ENCODE measurements at regions not wholly inside any gene's neighbourhood (a gene's known extent, or its start where the extent isn't known, plus 50 kb on each side); places are given as distances from the start of the nearest gene placed in this dataset.

DNA sequence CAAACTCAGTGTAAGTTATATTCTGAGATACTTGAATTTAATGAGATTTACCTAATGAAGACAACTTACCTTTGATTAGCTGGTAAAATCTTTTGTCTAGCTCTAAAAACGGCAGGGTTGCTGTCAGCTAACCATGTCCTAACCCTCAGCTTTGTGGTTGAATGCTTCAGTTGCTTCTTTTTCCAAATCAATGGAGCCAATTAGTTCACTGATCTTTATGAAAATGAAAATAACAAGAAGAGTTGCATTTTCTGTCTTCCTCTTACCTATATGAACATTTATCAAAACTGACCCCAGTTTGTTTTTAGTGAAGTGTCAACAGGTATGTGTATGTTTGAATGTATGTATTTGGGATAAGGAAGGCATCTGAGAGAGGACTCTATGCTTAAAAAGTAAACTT is 253.1 kb upstream of the MTPN start:
- Mint-ChIP-seq H3K9me3 (ENCODE audit: insufficient read depth) (peaks cover 9% of the 10 kb centered on the region), H3K27ac (no peak overlapping the region), H3K4me3 (no peak overlapping the region), H3K27me3 (no peaks in the 10 kb centered on the region), H3K4me1 (no peaks in the 10 kb centered on the region)
- ATAC-seq (ENCODE audit: low read depth): no peak
- H2AFZ ChIP-seq (ENCODE audit: insufficient read depth, low read depth, low read length, poor library complexity, severe bottlenecking): no peak overlapping the region
- H3K9ac ChIP-seq (ENCODE audit: low read length): no peak overlapping the region
- H3K4me1 ChIP-seq (ENCODE audit: control insufficient read depth in 2 of 2, insufficient read depth in 2 of 2, low read length in 2 of 2): no peaks in the 10 kb centered on the region
- no peak for TF ChIP-seq EZH2 (IDR thresholded peaks at IDR 0.05; ENCODE audit: borderline replicate concordance, insufficient read depth, low read depth, low read length, poor library complexity, severe bottlenecking)
- TF ChIP-seq, protein P1, sequence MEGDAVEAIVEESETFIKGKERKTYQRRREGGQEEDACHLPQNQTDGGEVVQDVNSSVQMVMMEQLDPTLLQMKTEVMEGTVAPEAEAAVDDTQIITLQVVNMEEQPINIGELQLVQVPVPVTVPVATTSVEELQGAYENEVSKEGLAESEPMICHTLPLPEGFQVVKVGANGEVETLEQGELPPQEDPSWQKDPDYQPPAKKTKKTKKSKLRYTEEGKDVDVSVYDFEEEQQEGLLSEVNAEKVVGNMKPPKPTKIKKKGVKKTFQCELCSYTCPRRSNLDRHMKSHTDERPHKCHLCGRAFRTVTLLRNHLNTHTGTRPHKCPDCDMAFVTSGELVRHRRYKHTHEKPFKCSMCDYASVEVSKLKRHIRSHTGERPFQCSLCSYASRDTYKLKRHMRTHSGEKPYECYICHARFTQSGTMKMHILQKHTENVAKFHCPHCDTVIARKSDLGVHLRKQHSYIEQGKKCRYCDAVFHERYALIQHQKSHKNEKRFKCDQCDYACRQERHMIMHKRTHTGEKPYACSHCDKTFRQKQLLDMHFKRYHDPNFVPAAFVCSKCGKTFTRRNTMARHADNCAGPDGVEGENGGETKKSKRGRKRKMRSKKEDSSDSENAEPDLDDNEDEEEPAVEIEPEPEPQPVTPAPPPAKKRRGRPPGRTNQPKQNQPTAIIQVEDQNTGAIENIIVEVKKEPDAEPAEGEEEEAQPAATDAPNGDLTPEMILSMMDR (IDR thresholded peaks at IDR 0.05): no peak
- peaks cover 0 to 9% (median 0%) of the 10 kb centered on the region in 3 donors for H3K9me3 ChIP-seq (ENCODE audit: control extremely low read depth in 1 of 3, control insufficient read depth in 2 of 3, insufficient read depth in 1 of 3, low read length in 2 of 3)
- H3K4me3 ChIP-seq (ENCODE audit: control extremely low read depth in 1 of 5, extremely low read depth in 1 of 5, insufficient read depth in 1 of 5, low read depth in 2 of 5, low read length in 4 of 5): no peak overlapping the region
- H3K27me3 ChIP-seq (replicated peaks in 1 of 4; ENCODE audit: control extremely low read depth in 1 of 4, control insufficient read depth in 3 of 4, insufficient read depth in 4 of 4, low read length in 3 of 4): no peaks in the 10 kb centered on the region
- POLR2A ChIA-PET: no interaction called here
- no peak for DNase-seq
- no CpG with 5 or more reads among the region's 1 CpG for WGBS (ENCODE audit: insufficient coverage)
- CTCF ChIA-PET: no interaction called here
- H3K36me3 ChIP-seq (replicated peaks in 1 of 2; ENCODE audit: control extremely low read depth in 1 of 2, control insufficient read depth in 1 of 2, extremely low read depth in 1 of 2, insufficient read depth in 2 of 2, low read length in 1 of 2): no peaks in the 10 kb centered on the region
- intact Hi-C loops (cut with micrococcal nuclease): no loop called here
- no peak overlapping the region for H3K4me2 ChIP-seq (replicated peaks; ENCODE audit: low read depth, low read length, poor library complexity, severe bottlenecking)
- H3K79me2 ChIP-seq (ENCODE audit: control insufficient read depth, insufficient read depth, low read length): no peaks in the 10 kb centered on the region
- H3K27ac ChIP-seq (ENCODE audit: low read length in 2 of 2): no peak overlapping the region
- H4K20me1 ChIP-seq (ENCODE audit: control insufficient read depth, insufficient read depth, low read length, poor library complexity, severe bottlenecking): no peaks in the 10 kb centered on the region

DNA sequence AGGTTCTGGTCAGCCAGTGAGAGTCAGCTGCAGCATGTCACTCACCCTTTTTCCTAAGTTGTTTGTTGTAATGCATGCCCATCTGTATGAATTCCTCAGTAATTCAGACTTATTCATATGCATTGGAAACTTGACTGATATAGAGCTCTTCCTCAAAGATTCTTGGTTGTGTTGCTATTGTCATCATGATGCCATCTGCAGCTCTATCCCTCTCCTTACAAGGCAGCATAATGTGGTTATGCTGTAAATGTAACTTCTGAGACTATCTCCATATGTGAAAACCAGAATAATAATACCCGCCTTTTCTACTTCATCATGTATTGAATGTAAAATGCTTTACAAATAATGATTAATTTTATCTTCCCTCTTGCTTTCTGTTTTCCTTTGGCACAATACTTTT is 252.6 kb upstream of the MTPN start:
- Histone ChIP-seq H3K9me3 (ENCODE audit: control extremely low read depth in 1 of 3, control insufficient read depth in 2 of 3, insufficient read depth in 1 of 3, low read length in 2 of 3) (peaks cover 0 to 9% (median 0%) of the 10 kb centered on the region in 3 donors), H3K27ac (ENCODE audit: low read length in 2 of 2) (no peak overlapping the region), H2AFZ (ENCODE audit: insufficient read depth, low read depth, low read length, poor library complexity, severe bottlenecking) (no peak overlapping the region), H3K4me2 (replicated peaks; ENCODE audit: low read depth, low read length, poor library complexity, severe bottlenecking) (no peak overlapping the region), H4K20me1 (ENCODE audit: control insufficient read depth, insufficient read depth, low read length, poor library complexity, severe bottlenecking) (no peaks in the 10 kb centered on the region), H3K4me3 (ENCODE audit: control extremely low read depth in 1 of 5, extremely low read depth in 1 of 5, insufficient read depth in 1 of 5, low read depth in 2 of 5, low read length in 4 of 5) (no peak overlapping the region), H3K9ac (ENCODE audit: low read length) (no peak overlapping the region), H3K79me2 (ENCODE audit: control insufficient read depth, insufficient read depth, low read length) (no peaks in the 10 kb centered on the region), H3K27me3 (replicated peaks in 1 of 4; ENCODE audit: control extremely low read depth in 1 of 4, control insufficient read depth in 3 of 4, insufficient read depth in 4 of 4, low read length in 3 of 4) (no peaks in the 10 kb centered on the region), H3K36me3 (replicated peaks in 1 of 2; ENCODE audit: control extremely low read depth in 1 of 2, control insufficient read depth in 1 of 2, extremely low read depth in 1 of 2, insufficient read depth in 2 of 2, low read length in 1 of 2) (no peaks in the 10 kb centered on the region), H3K4me1 (ENCODE audit: control insufficient read depth in 2 of 2, insufficient read depth in 2 of 2, low read length in 2 of 2) (no peaks in the 10 kb centered on the region)
- Mint-ChIP-seq H3K9me3 (ENCODE audit: insufficient read depth) (peaks cover 9% of the 10 kb centered on the region), H3K27ac (no peak overlapping the region), H3K4me3 (no peak overlapping the region), H3K27me3 (no peaks in the 10 kb centered on the region), H3K4me1 (no peaks in the 10 kb centered on the region)
- ATAC-seq (ENCODE audit: low read depth) (no peak), DNase-seq (no peak)
- WGBS (ENCODE audit: insufficient coverage): no CpG with 5 or more reads among the region's 1 CpG
- ChIA-PET POLR2A (no interaction called here), CTCF (no interaction called here)
- TF ChIP-seq EZH2 (IDR thresholded peaks at IDR 0.05; ENCODE audit: borderline replicate concordance, insufficient read depth, low read depth, low read length, poor library complexity, severe bottlenecking): no peak
- TF ChIP-seq, protein P1 (IDR thresholded peaks at IDR 0.05): no peak
- intact Hi-C loops (cut with micrococcal nuclease): no loop called here

Data from B cell (primary cell).